Fibroblast of the aortic adventitia (primary cell): ENCODE measurements at regions not wholly inside any gene's neighbourhood (a gene's known extent, or its start where the extent isn't known, plus 50 kb on each side); places are given as distances from the start of the nearest gene placed in this dataset.

Experiments used
- DNase-seq: peaks from one replicate; pipeline ENCODE4 v3.0.0-alpha.2; 2010; ENCODE audit warnings: low read depth
- H3K4me3 ChIP-seq: 2 replicates; pipeline ENCODE4 v1.5.1; 2011; ENCODE audit warnings: low read depth, mild to moderate bottlenecking, control low read depth, low read length, moderate library complexity
- CTCF ChIP-seq: IDR thresholded peaks from 2 replicates; pipeline ENCODE4 v1.5.1; 2011; ENCODE audit warnings: mild to moderate bottlenecking, low read length, control low read depth, inconsistent platforms; ENCODE audit not compliant: insufficient read depth

DNA sequence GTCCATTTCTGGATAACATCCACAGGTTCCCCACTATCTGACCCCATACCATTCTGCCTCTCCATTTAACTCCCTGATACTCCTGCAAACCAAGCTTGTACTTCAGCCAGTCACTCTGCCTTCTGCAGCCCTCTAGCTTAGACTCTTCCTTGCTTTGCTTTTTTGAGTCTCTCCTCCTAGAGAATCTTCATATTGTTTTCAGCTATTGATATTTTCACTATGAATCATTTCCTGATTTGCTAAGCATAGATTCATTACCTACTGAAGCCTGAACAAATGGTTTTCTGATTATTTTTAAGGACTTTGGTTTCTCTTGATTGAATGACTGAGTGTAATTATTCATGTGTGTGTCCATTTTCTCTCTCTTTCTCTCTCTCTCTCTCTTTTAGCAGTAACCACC, 2102.3 kb upstream of the CELF4 start:
- H3K4me3 ChIP-seq: no peak overlapping the region
- no peak for TF ChIP-seq CTCF
- DNase-seq: no peak

- DNase-seq: no peak
- TF ChIP-seq CTCF: no peak
- no peak overlapping the region for H3K4me3 ChIP-seq
These were observed 2100.9 kb upstream of the CELF4 start for GRCh38 chr18:39666541-39666940.

DNA sequence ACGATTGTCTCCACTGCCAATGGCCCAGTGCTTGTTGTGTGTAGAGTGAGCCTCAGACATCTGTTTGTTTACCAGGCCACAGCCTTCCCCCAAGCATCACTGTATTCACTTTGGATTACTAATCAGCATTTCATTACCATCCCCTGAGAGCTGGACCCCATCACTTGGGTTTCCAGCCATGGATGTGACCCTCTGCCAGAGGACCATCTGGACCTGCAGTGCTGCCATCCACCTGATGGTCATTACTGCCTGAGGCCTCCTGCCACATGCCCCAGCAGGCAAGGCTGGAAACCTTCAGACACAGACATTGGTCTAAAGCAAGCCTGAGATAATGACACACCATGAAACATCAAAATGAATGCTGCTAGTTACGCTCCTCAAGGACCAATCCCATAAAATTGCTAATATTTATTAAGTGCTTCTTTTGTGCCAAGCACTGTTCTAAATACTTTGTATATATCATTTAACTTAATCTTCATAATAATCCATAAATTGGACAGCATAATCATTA, 2096.3 kb upstream of the CELF4 start:
- no peak for DNase-seq
- H3K4me3 ChIP-seq: no peak overlapping the region
- TF ChIP-seq CTCF: no peak

- no peak for TF ChIP-seq CTCF
- H3K4me3 ChIP-seq: no peak overlapping the region
- no peak for DNase-seq
These were observed 2094.5 kb upstream of the CELF4 start for GRCh38 chr18:39660141-39660540.

GRCh38 chr18:39655341-39655740, 2089.7 kb upstream of the CELF4 start:
- TF ChIP-seq CTCF: no peak
- DNase-seq: no peak
- no peak overlapping the region for H3K4me3 ChIP-seq

DNA sequence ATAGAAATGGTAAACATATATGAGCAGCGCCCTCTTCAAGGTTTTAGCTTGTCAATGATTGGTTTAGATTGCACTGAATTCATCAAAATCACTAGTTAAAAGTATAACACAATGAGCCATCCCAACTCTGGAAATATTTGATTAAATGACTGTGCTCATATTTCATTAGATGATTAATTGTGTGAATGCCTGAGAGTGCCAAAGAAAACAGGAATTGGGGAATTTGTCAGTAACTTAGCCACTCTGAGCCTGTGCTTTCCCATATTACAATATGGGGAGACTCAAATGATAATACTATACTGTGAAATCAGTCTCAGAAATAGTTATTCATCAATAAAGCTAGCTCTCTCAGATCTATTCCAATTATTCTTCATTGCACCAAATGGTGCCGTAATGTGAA, 2087.6 kb upstream of the CELF4 start:
- TF ChIP-seq CTCF: no peak
- no peak overlapping the region for H3K4me3 ChIP-seq

GRCh38 chr18:39648616-39649015, 2083.0 kb upstream of the CELF4 start:
- no peak for DNase-seq
- no peak overlapping the region for H3K4me3 ChIP-seq
- TF ChIP-seq CTCF: no peak

More for the DNA sequence above, 2087.6 kb upstream of the CELF4 start:
- DNase-seq: no peak
